ENCODE measurements at regions not wholly inside any gene's neighbourhood (a gene's known extent, or its start where the extent isn't known, plus 50 kb on each side); places are given as distances from the start of the nearest gene placed in this dataset.

- TF ChIP-seq CTCF (IDR thresholded peaks at IDR 0.05; ENCODE audit: borderline replicate concordance, extremely low read depth, low read length, poor library complexity, severe bottlenecking): no peak
- TF ChIP-seq EZH2 (IDR thresholded peaks at IDR 0.05; ENCODE audit: borderline replicate concordance, low read depth, low read length, severe bottlenecking): no peak
Observed at GRCh38 chr17:65455154-65455971, 106.1 kb downstream of the AXIN2 start.

All from DND-41 (cell line).